PC-9 (cell line): ENCODE measurements at regions not wholly inside any gene's neighbourhood (a gene's known extent, or its start where the extent isn't known, plus 50 kb on each side); places are given as distances from the start of the nearest gene placed in this dataset.

ENCODE experiments used
- BruUV-seq: library from RNA; stranded (reverse); fragments of 400-500 nt; replicated peaks from 2 replicates; lab custom pipeline; 2021; lab: Mats Ljungman, UMichigan
- CTCF ChIA-PET: fragments of 300-600 bp; sonication (Branson Sonifier 250); formaldehyde crosslinking; loops from one replicate; lab custom pipeline; 2022; ENCODE audit warnings: antibody characterized with exemption; lab: Charles Lee
- POLR2A ChIA-PET: fragments of 300-600 bp; sonication (Branson Sonifier 250); formaldehyde crosslinking; loops from one replicate; lab custom pipeline; 2022; ENCODE audit warnings: antibody characterized with exemption; ENCODE audit not compliant: unreplicated experiment; lab: Charles Lee
- DNase-seq, 2 experiments: peaks; one replicate each; pipeline versions ENCODE4 v3.0.0 to v3.0.0-alpha.2; 2015 to 2022; ENCODE audit warnings: mixed read lengths in 1 of 2
- H2AFZ ChIP-seq: fragments of 200-600 bp; sonication (generic); 2 replicates; pipeline ENCODE4 v1.8.1; 2017; ENCODE audit warnings: antibody characterized with exemption
- H3F3A ChIP-seq: fragments of 200-600 bp; sonication (generic); 2 replicates; pipeline ENCODE4 v1.8.1; 2017; ENCODE audit warnings: antibody characterized with exemption, mild to moderate bottlenecking, low read depth; ENCODE audit not compliant: insufficient read depth
- H3K27ac ChIP-seq: fragments of 200-600 bp; sonication (generic); 2 replicates; pipeline ENCODE4 v1.6.1; 2016; ENCODE audit warnings: mixed run types
- H3K27me3 ChIP-seq: fragments of 200-600 bp; sonication (generic); 2 replicates; pipeline ENCODE4 v1.6.1; 2016; ENCODE audit warnings: low read depth, mixed run types; ENCODE audit not compliant: insufficient read depth
- H3K36me3 ChIP-seq: fragments of 200-600 bp; sonication (generic); 2 replicates; pipeline ENCODE4 v1.6.1; 2016; ENCODE audit warnings: low read depth, mixed run types
- H3K4me1 ChIP-seq: fragments of 200-600 bp; sonication (generic); replicated peaks from 2 replicates; pipeline ENCODE4 v1.6.1; 2016; ENCODE audit warnings: mixed run types; ENCODE audit not compliant: insufficient read depth
- H3K4me2 ChIP-seq: fragments of 200-600 bp; sonication (generic); 2 replicates; pipeline ENCODE4 v1.6.1; 2017; ENCODE audit warnings: mixed run types
- H3K4me3 ChIP-seq: fragments of 200-600 bp; sonication (generic); 2 replicates; pipeline ENCODE4 v1.6.1; 2016; ENCODE audit warnings: mixed run types
- H3K79me2 ChIP-seq: fragments of 200-600 bp; sonication (generic); 2 replicates; pipeline ENCODE4 v1.6.1; 2017; ENCODE audit warnings: low read depth, mixed run types
- H3K9me2 ChIP-seq: fragments of 200-600 bp; sonication (generic); 2 replicates; pipeline ENCODE4 v1.8.1; 2017; ENCODE audit warnings: mild to moderate bottlenecking; ENCODE audit not compliant: insufficient read depth
- H3K9me3 ChIP-seq: fragments of 200-600 bp; sonication (generic); 2 replicates; pipeline ENCODE4 v1.8.1; 2016; ENCODE audit warnings: low read depth; ENCODE audit not compliant: insufficient read depth
- H4K20me1 ChIP-seq: fragments of 200-600 bp; sonication (generic); 2 replicates; pipeline ENCODE4 v1.8.1; 2017; ENCODE audit not compliant: insufficient read depth
- EZH2 ChIP-seq: fragments of 200-600 bp; sonication (generic); IDR thresholded peaks from 2 replicates; pipeline ENCODE4 v1.8.0; 2017; ENCODE audit warnings: antibody characterized with exemption, low read depth
- intact Hi-C: fragments of 100-400 bp; cut with micrococcal nuclease; formaldehyde crosslinking; loops from one replicate; pipeline ENCODE4 v1.10.0; 2022; ENCODE audit not compliant: unreplicated experiment
- TF ChIP-seq, protein P1 (sequence below): fragments of 200-600 bp; sonication (generic); conservative IDR thresholded peaks from 2 replicates; pipeline ENCODE4 v1.6.1; 2017; ENCODE audit warnings: mixed run types, antibody characterized with exemption, mild to moderate bottlenecking, moderate library complexity

DNA sequence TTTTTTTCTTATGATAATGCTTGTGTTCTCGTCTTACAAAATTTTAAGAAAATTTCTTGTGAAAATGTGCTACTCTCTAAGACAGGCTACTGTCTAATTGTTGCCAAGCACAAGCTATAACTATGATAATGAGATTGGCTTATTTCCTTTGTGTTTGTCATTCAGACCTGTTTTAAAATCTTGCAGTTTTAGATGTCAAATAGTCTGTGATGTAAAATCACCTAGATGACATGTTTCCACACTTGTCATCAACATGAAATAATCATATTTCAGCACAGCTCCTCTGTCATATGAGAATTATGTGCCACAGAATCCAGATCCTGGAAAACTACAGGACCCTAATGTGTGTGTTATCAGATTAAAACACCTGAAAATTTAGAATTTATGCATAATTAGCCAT lies 539.7 kb downstream of the USP25 start:
- ChIA-PET CTCF (no interaction called here), POLR2A (no interaction called here)
- Histone ChIP-seq H3K27ac (no peak overlapping the region), H2AFZ (no peak overlapping the region), H3K36me3 (no peaks in the 10 kb centered on the region), H3K4me3 (no peak overlapping the region), H3K27me3 (no peaks in the 10 kb centered on the region), H3K4me2 (no peak overlapping the region), H3K79me2 (no peaks in the 10 kb centered on the region), H3K9me2 (no peaks in the 10 kb centered on the region), H4K20me1 (no peaks in the 10 kb centered on the region), H3K4me1 (no peaks in the 10 kb centered on the region), H3K9me3 (no peaks in the 10 kb centered on the region), H3F3A (no peaks in the 10 kb centered on the region)
- no TSS peak for BruUV-seq
- TF ChIP-seq, protein P1, sequence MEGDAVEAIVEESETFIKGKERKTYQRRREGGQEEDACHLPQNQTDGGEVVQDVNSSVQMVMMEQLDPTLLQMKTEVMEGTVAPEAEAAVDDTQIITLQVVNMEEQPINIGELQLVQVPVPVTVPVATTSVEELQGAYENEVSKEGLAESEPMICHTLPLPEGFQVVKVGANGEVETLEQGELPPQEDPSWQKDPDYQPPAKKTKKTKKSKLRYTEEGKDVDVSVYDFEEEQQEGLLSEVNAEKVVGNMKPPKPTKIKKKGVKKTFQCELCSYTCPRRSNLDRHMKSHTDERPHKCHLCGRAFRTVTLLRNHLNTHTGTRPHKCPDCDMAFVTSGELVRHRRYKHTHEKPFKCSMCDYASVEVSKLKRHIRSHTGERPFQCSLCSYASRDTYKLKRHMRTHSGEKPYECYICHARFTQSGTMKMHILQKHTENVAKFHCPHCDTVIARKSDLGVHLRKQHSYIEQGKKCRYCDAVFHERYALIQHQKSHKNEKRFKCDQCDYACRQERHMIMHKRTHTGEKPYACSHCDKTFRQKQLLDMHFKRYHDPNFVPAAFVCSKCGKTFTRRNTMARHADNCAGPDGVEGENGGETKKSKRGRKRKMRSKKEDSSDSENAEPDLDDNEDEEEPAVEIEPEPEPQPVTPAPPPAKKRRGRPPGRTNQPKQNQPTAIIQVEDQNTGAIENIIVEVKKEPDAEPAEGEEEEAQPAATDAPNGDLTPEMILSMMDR: no peak
- TF ChIP-seq EZH2: no peak
- intact Hi-C loops: no loop called here
- DNase-seq: no peak

DNA sequence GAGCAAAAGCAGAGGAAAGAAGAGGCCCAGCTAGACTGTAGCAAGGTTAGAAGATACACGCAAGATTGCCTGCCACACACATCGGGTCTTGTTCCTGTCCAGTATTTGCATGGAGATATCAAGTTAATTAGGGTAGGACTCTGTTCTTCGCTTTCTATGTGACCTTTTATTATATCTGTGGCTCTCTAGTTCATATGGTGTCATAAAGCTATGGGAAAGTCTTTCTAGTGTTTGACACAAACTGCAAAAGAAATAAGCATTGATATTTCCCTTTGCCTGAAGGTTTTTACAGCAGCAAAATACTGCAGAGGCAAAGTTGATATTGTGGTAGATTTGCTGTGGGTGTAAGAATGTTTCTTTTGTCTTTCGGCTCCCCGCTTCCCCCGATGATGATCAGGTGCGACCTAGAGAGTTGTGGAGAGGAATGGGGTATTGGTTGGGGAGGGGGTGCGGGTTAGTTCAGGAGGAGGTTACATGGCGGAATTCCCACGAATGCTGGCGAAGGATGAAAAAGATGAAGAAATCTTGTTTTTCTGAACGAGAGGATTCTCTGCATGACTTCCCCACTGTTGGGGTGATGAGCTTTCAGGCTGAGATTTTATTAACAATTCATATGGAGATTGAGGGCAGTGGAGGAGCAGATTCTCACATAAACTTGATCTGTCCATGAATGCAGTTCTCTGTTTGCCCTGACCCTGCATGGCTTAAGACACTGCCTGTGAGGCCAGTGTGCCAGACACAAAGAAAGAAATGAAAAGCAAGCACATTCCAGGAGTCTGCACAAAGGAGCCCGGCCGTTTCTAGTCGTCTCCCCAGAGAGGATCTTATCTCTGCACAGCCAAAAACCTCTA lies 550.2 kb downstream of the USP25 start:
- no peak overlapping the region for H2AFZ ChIP-seq

DNA sequence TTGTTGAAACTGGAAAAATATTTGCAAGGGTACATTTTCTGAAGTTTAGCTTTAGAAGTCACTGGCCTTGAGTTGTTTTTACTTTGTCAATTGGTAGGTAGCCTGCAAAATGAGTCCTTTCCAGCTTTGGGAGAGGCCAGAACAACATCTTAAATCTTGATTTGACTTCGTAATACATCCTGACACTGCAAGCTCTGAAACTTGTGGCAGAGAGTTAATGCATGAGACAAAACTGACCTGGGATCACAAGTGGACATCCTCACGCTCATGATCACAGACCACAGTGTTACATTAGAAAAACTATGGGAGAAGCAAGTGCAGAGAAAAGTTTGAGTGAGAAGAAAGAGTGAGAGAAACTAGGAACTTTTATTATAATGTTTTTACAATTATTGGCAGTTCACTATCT lies 550.9 kb downstream of the USP25 start:
- H3K27me3 ChIP-seq: no peaks in the 10 kb centered on the region
- no peak for DNase-seq
- H3K4me1 ChIP-seq: no peaks in the 10 kb centered on the region
- H2AFZ ChIP-seq: no peak overlapping the region
- no peak overlapping the region for H3K4me3 ChIP-seq
- TF ChIP-seq, protein P1: no peak
- no peak for TF ChIP-seq EZH2
- H3K79me2 ChIP-seq: no peaks in the 10 kb centered on the region
- H3F3A ChIP-seq: no peaks in the 10 kb centered on the region
- H3K27ac ChIP-seq: no peak overlapping the region
- intact Hi-C loops: no loop called here
- no peaks in the 10 kb centered on the region for H4K20me1 ChIP-seq
- H3K9me3 ChIP-seq: no peaks in the 10 kb centered on the region
- POLR2A ChIA-PET: no interaction called here
- CTCF ChIA-PET: no interaction called here
- no peaks in the 10 kb centered on the region for H3K36me3 ChIP-seq
- no peak overlapping the region for H3K4me2 ChIP-seq
- BruUV-seq: no TSS peak
- no peaks in the 10 kb centered on the region; the same call in 1 of the 2 replicates for H3K9me2 ChIP-seq

More for the DNA sequence above, 550.2 kb downstream of the USP25 start:
- Histone ChIP-seq H3K27ac (no peak overlapping the region), H3K79me2 (no peaks in the 10 kb centered on the region), H3K27me3 (no peaks in the 10 kb centered on the region), H3K36me3 (no peaks in the 10 kb centered on the region), H4K20me1 (no peaks in the 10 kb centered on the region), H3K4me1 (no peaks in the 10 kb centered on the region), H3K9me2 (no peaks in the 10 kb centered on the region; the same call in 1 of the 2 replicates), H3F3A (no peaks in the 10 kb centered on the region), H3K4me2 (no peak overlapping the region), H3K4me3 (no peak overlapping the region), H3K9me3 (no peaks in the 10 kb centered on the region)
- intact Hi-C loops: no loop called here
- DNase-seq: no peak
- no TSS peak for BruUV-seq
- CTCF ChIA-PET: no interaction called here
- POLR2A ChIA-PET: no interaction called here
- no peak for TF ChIP-seq EZH2
- TF ChIP-seq, protein P1: no peak
